BJ (cell line): ENCODE measurements at regions not wholly inside any gene's neighbourhood (a gene's known extent, or its start where the extent isn't known, plus 50 kb on each side); places are given as distances from the start of the nearest gene placed in this dataset.

Experiments used
- CTCF ChIA-PET: fragments of 350-600 bp; formaldehyde crosslinking; extraction: SDS; loops from one replicate; lab custom pipeline; 2021; ENCODE audit warnings: antibody characterized with exemption, inconsistent platforms; lab: Yijun Ruan, JAX
- POLR2A ChIA-PET: fragments of 300-600 bp; sonication (Branson Sonifier 250); formaldehyde crosslinking; extraction: SDS; loops from one replicate; lab custom pipeline; 2021; ENCODE audit warnings: antibody characterized with exemption; lab: Charles Lee
- DNase-seq: peaks from one replicate; pipeline ENCODE4 v3.0.0-alpha.2; 2011; ENCODE audit warnings: low read depth
- H3K27me3 ChIP-seq: 2 replicates; pipeline ENCODE4 v1.6.0; 2011; ENCODE audit warnings: low read length; ENCODE audit not compliant: control insufficient read depth, insufficient read depth
- H3K36me3 ChIP-seq: 2 replicates; pipeline ENCODE4 v1.5.1; 2011; ENCODE audit warnings: low read length; ENCODE audit not compliant: control insufficient read depth, insufficient read depth
- H3K4me3 ChIP-seq: 2 replicates; pipeline ENCODE4 v1.5.1; 2011; ENCODE audit warnings: low read depth, mild to moderate bottlenecking, control low read depth, low read length
- CTCF ChIP-seq: IDR thresholded peaks from 2 replicates; pipeline ENCODE4 v1.5.1; 2011; ENCODE audit warnings: low read depth, mild to moderate bottlenecking, control low read depth, inconsistent platforms, low read length, moderate library complexity; ENCODE audit not compliant: insufficient read depth

DNA sequence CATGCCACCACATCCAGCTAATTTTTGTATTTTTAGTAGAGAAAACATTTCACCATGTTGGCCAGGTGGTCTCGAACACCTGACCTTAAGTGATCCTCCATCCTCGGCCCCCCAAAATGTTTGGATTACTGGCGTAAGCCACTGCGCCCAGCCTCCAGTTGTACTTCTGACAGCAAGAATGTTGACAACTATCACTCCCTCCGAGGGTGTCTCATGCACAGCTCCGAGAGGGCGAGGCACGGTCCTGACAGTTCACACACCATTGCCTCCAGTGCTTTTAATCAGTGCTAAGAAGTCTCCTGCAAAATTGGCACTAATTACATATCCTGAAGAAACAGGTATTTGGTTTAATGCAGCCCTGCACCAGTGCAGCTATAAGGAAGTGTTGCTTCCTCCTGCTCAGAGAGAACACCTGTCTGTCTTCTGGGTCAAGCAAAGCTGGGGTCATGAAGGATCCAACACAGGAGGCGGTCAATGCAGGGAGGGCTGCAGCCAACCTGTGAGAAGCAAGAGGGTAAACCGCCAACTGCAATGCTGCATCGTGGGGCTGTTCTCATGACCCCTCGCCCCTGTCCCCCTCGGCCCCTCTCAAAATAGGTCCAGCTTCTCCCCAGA is 184.0 kb downstream of the MED10 start:
- CTCF ChIA-PET, result no interaction called here
- TF ChIP-seq CTCF, result no peak
- DNase-seq, result no peak
- Histone ChIP-seq H3K36me3 (no peaks in the 10 kb centered on the region), H3K4me3 (no peak overlapping the region), H3K27me3 (no peaks in the 10 kb centered on the region)
- POLR2A ChIA-PET, result no interaction called here

DNA sequence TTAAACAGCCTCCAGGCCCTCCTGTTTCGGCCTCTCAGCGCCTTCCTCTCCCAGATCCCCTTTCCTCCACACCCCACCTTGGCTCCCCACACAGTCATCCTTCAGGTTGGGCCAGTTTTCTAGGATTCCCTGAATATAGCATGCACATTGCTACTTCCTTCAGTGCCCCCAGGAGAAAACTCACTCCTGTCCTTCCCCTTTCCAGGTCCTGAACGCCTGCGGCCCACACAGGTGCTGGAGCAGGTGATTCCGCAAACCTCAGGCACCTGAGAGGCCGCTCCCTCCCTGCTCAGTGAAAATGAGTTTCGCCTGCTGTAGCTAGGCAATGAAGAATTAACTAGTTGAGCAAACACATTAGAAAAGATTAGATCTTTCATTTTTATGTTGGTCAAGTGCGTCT is 185.0 kb downstream of the MED10 start:
- H3K27me3 ChIP-seq, result no peaks in the 10 kb centered on the region
- ChIA-PET POLR2A (no interaction called here), CTCF (no interaction called here)
- no peak for TF ChIP-seq CTCF
- no peak for DNase-seq
- H3K36me3 ChIP-seq, result no peaks in the 10 kb centered on the region
- no peak overlapping the region for H3K4me3 ChIP-seq

DNA sequence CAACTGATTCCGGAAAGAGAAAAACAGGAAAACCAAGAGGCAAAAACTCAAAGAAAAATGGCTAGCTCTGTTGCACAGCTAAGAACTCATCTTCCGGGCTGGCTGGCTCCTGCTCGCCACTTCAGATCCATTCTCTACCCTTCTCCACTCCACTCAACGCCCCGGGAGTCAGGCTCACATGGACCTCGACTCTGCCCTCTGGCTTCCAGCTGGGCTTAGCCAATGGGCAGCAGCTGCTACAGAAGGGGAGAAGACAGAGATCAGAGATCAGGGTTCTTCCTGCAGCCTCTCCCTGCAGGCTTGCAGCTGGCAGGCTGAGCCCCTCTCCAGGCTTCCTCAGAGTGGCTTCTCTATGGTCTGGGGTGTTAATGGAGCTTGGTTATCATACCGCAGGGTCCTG is 187.5 kb downstream of the MED10 start:
- Histone ChIP-seq H3K36me3 (no peaks in the 10 kb centered on the region), H3K4me3 (no peak overlapping the region), H3K27me3 (no peaks in the 10 kb centered on the region)
- ChIA-PET POLR2A (no interaction called here), CTCF (no interaction called here)
- DNase-seq, result no peak
- TF ChIP-seq CTCF, result no peak

DNA sequence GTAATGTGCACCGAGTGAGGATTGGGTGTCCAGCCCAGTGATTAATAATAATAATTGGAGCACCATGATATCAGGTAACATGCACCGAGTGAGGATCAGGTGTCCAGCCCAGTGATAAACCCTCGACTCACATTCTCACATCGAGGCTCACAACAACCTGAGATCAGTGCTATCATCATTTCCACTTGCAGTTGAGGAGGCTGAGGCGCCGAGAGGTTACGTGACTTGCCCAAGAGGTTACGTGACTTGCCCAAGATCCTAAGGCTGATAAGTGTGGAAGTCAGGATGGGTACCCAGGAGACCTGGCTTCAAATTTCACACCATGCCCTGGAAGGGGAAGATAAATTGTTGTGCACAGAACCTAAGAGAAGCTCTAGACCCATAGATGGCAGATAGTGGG is 189.4 kb downstream of the MED10 start:
- no peak for DNase-seq
- ChIA-PET POLR2A (no interaction called here), CTCF (interaction anchor here (0.6 kb wide), 1 partner anchor 233 kb away, joined by 3 read pairs; no protein-coding TSS in a partner anchor)
- no peaks in the 10 kb centered on the region for H3K36me3 ChIP-seq
- H3K27me3 ChIP-seq, result no peaks in the 10 kb centered on the region
- TF ChIP-seq CTCF, result no peak
- H3K4me3 ChIP-seq, result no peak overlapping the region

DNA sequence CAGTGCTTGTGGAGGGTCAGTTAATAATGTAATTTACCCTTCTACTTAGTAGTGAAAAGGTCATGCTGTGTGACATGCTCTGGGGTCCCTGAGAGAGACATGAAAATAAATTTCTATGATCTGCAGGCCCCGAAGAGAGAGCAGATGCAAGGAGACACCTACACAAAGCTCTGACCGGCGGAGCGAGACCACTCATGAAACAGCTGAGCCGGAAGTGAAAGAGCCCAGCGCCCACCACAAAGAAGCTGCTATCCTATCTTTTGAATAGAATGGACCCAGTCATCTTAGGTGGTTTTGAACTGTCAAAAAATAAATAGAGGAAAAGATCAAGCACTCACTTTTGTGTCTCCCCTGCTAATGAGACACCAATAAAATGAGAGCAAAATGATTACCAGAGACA is 190.0 kb downstream of the MED10 start:
- Histone ChIP-seq H3K27me3 (no peaks in the 10 kb centered on the region), H3K4me3 (no peak overlapping the region), H3K36me3 (no peaks in the 10 kb centered on the region)
- CTCF ChIA-PET, result no interaction called here
- POLR2A ChIA-PET, result no interaction called here
- TF ChIP-seq CTCF, result no peak
- DNase-seq, result no peak
